Stimulated activated CD8-positive, alpha-beta memory T cell treated with anti-CD3 and anti-CD28 coated beads, Interleukin-4, amount 100 ng/mL, for 48 hours (primary cell): ENCODE measurements at regions not wholly inside any gene's neighbourhood (a gene's known extent, or its start where the extent isn't known, plus 50 kb on each side); places are given as distances from the start of the nearest gene placed in this dataset.

Source experiments
- DNase-seq: peaks from one replicate; pipeline ENCODE4 v3.0.0-alpha.2; 2020

- no peak for DNase-seq
These were observed 334.8 kb downstream of the NSG2 start for GRCh38 chr5:174380311-174380710.

DNA sequence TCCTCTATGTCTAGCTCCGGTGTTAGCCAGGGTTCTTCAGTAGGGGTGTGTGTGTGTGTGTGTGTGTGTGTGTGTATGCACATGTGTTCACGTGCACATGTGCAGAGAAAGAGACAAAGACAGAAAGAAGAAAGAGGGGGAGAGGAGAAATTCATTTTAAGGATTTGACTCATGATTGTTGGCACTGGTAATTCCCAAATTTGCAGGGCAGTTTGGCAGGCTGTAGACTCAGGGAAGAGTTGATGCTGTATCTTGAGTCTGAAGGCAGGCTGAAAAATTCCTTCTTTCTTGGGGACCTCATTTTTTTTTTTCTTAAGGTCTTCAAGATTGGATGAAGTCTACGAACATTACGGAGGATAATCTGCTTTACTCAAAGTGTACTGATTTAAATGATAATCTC is 335.7 kb downstream of the NSG2 start:
- no peak for DNase-seq

DNA sequence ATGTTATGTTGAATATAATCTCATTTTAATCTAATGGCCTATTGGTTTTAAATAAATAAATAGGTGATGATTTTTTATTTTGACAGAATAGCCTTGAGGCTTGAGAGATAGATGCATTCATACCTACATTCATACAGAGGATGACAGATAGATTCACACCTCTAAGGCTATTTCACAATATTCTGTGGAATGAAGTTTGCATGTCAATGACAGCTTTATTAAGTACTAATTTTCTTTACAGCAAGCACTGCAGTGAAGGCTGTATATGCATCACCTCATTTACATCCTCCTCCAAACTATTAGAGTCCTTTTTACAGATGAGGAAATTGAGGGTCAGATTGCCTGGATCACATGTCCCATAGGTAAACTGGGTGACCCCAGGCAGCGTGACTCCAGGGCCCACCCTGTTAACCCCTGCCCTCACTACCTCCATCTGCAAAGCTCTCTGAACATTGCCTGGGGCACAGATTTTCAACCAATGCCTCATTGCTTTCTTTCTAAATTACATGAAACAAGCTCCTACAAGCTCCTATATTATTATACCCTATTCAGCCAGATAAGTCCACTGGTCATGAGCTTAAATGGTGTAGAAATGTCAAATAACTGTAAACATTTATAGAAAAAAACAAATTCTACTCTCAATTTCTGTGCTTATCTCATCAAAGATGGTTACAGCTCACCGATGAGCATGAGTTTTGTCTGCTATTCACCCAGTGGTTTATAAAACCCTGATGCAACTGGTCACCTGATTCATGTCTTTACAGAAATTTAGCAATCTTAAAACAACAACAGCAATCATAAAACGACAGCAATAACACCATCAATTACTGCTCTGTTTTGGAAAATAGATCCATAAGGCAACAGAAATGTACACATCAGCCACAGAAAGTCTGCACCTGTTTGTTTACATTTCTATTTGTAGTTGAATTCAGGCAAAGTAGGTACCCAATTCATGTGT is 338.0 kb downstream of the NSG2 start:
- DNase-seq, result no peak

- no peak for DNase-seq
These were observed 339.0 kb downstream of the NSG2 start for GRCh38 chr5:174384509-174384947.

- DNase-seq, result no peak
These were observed 338.1 kb upstream of the MSX2 start for GRCh38 chr5:174386306-174386705.

DNA sequence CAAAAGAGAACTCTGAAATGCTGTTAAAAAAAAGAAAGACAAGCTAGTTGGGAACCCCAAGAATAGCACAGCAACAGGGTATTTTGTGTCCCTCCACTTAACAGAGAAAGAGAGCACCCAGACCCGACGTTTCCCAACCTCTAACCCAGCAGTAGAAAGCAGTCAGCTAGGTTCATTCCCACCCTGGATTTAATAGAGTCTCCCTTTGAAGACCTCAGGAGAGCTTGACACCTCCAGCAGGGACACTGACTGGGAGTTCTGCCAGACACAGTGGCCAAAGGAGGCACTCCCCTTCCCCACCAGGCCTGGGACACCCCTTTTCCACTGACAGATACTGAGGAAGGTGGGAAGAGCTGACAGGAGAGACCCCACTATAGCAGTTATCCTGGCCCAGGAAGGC is 337.5 kb upstream of the MSX2 start:
- DNase-seq, result no peak

GRCh38 chr5:174387448-174387847 is 336.9 kb upstream of the MSX2 start:
- DNase-seq, result no peak

GRCh38 chr5:174392892-174393291 is 331.5 kb upstream of the MSX2 start:
- no peak for DNase-seq

GRCh38 chr5:174396541-174396940 is 327.8 kb upstream of the MSX2 start:
- no peak for DNase-seq

DNA sequence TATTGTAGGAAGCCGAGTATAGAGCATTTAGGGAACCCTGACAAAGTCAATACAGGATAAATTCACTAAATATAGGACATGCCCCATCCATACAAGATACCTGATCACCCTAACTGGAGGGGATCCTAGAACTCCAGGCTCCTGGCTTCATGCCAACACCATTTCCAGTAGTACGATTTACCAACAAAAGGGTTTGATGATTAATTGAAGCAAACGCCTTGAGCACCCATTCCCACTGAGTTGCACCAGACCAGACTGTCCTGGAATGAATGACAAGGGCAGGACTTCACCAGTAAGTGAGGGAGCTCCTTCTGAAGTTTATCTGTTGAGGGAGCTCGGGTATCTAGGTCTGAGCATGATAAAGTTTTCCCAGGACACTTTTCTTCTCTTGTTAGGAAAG is 327.2 kb upstream of the MSX2 start:
- DNase-seq, result no peak

DNA sequence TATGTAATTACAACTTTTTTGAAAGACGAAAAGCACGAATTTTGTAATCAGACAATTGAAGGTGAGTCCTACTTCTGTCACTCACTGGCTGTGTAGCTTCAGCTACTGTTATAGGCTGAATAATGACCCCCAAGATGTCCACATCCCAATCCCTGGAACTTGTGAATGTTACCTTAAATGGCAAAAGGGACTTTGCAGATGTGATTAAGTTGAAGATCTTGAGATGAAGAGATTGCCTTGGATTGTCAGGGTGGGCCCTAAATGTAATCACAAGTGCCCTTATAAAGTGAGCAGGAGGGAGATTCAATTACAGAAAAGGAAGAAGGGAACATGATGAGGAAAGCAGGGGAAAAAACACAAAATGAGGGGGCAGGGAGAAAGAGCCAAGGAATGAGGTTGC is 326.2 kb upstream of the MSX2 start:
- no peak for DNase-seq

DNA sequence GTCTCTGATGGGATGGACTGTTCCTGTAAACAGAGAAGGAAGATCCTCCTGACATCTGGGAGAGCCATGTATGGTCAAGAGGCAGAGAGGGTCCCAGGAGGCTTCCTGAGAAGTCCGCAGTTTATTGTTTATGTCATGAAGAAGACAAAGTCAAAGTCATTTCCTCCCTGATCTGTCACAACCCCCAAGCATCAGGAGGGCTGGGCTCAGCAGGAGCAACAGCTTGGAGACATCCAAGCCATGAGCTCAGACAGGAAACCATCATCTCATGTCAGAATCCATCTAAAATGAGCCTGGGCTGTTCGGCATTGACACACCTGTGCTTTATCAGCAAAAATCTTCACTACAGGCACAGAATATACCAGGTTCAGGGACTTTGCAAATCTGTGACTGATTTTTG is 325.0 kb upstream of the MSX2 start:
- DNase-seq, result no peak

DNA sequence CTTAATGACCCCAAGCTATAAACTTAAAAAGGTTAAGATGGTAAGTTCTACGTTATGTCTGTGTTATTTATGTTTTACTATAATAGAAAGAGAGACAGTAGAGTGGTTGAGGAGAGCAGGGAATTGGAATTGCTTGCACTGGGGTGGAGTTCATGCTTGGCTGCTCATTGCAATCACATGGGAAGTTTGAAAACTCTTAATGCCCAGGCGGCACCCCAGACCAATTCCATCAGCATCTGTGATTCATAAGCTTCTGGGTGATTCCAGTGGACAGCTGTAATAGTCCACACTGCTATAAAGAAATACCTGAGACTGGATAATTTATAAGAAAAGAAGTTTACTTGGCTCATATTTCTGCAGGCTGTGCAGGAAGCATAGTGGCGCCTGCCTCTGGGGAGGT is 323.9 kb upstream of the MSX2 start:
- no peak for DNase-seq

- DNase-seq, result no peak
These were observed 322.6 kb upstream of the MSX2 start for GRCh38 chr5:174401793-174402192.

GRCh38 chr5:174402222-174402812 is 322.1 kb upstream of the MSX2 start:
- no peak for DNase-seq

DNA sequence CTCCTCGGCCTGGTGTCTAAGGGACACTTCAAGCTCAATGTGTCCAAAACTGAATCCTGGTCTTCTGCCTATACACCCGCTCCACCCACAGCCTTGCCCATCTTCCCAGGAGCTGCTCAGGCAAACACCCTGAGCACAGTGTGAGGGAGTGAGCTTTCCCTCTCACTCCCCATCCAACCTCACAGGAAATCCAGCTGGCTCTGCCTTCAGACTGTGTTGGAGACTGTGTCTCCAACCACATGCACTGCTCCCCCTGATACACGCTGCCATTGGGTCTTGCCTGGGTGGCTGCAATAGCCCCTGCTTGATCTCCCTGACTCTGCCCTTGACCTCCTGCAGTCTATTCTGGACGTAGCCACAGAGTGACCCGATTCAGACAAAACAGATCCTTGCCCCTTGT is 319.5 kb upstream of the MSX2 start:
- DNase-seq, result no peak

DNA sequence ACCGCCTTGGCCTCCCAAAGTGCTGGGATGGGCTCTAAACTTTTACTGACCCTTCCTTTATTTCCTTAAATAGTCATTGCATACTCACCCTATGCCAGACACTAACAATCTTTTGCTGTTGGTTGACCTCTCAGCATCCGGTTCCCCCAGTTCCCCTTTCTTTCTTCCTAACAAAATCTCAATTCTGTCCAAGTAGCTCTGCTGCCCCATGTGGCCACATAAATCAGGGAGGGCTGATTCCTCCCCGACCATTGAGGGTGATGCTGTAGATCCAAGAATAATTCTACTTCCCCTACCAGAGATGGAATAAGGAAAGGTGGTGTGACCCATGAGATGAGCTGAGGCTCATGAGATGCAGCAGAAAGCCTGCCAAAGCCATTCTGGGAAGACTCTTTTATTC is 315.3 kb upstream of the MSX2 start:
- DNase-seq, result no peak

DNA sequence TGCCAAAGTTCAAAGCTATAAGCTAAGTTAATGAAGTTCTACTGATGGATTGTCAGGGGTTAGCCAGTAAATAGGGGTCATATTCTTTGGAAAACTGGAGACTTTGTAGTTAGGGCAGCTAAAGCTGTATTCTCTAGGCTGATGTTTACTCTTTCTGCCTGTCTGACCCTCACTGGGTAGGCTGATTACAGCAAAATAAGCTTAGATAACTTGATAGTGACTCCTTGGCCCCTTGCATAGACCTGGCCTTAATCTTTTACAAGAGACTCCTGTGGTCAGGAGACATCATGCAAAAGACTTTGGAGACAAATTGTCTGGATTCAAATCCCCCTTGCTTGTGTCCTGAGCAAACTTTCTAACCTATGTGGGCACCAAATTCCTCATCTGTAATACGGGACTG is 314.4 kb upstream of the MSX2 start:
- DNase-seq, result no peak

DNA sequence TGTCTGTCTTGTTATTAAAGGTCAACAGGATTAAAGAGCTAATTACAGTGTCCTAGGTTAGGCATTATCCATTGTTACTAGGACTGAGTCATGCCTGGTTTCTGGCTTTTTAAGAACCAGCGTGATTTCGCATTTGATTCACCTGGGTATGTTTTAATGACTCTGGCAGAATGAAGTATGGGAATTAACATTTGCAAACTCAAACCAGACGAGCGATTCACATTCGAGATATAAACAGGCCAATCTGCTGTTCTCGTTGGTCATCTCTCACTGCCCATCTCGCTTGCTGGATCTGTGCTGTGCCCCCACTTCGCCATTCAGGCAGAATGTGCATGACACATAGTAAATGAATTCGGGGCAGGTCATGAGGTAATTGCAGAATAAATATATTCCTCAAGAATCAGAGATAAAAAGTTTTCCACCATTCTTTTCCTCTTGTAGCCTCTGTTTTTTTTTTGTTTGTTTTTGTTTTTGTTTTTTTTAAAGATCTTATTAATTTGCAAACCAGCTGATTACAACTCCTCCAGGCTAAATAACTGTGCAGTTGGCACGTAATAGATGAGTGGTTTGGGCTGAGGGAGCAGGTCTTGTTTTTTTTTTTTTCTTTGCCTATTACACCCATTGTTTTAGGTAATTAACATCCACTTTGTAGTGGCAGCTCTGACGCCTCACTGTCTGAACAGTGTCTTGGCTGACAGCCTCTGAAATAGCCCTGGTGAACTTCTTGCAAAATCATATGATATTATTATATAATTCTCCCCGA is 313.5 kb upstream of the MSX2 start:
- DNase-seq, result no peak

DNA sequence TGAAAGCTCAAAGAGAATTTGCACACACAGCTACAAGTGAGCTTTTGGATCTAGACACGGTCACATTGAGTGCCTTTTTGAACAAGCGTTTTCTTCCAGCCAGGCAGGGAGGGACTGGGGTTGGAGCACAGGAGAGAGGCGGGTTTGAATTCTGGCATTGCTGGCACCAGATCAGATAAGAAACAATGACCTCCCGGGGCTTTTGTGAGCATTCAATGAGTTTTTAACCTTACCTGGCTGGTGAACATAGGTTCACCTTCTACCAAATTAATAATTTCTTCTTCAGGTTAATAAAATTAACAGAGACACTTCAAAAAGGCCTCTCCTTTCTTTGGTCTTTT is 312.9 kb upstream of the MSX2 start:
- DNase-seq, result no peak

GRCh38 chr5:174412374-174412773 is 312.0 kb upstream of the MSX2 start:
- no peak for DNase-seq

DNA sequence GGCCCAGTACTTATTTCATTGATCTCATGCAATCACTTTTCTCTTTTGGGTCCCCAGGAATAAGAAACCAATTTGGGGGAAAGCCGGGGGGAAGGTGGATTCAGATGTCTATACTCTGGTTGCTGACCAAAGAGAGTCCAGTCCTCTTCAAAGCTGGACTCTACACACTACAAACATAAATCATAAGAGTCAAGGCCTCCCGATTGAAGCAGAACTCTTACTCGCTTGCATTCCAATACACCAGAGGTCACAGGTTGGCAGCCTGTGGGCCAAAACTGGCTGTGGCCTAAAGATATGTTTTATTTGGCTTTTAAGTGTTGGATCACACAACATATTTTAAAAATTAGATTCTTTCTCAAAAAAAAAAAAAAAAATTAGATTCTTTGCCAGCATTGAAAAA is 311.4 kb upstream of the MSX2 start:
- DNase-seq, result no peak

DNA sequence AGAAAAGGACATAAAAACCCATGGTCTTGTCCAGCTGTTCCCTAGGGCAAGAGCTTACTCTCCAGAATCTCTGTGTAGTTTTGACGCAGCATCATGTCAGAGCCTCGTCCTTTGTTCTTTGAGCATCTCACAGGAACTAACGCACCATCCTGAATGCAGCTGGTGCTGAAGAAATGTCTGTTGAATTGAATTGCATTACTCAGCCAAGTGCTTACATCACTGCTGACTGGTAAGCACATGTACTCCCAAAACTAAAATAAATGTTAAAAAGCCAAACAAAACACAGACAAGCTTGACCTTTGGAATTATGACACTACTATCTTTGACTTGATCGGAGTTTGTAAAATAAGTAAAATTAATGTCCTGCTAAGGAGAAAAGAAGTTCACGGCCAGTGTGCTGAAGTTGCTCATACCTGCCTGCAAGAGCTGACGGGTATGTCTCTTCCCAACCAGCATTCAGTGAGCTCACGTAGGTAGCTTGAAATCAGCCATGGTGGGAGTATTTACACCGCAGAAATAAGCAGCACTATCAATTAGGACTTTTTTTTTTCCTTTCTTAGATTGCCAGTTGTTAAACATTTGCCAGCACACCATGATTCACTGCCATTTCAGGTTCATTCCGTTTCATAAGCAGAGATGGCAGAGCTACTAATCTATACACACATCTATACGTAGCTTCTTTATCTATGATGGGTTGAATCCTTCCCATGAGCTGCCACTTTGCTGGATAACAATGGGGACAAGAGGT is 310.6 kb upstream of the MSX2 start:
- DNase-seq, result no peak
